ENCODE measurements at regions not wholly inside any gene's neighbourhood (a gene's known extent, or its start where the extent isn't known, plus 50 kb on each side); places are given as distances from the start of the nearest gene placed in this dataset.

- DNase-seq (ENCODE audit: low read depth): no peak
- TF ChIP-seq CTCF (IDR thresholded peaks at IDR 0.05; ENCODE audit: low read depth, low read length) (no peak), MAX (IDR thresholded peaks at IDR 0.05; ENCODE audit: low read depth, low read length) (no peak), MYC (IDR thresholded peaks at IDR 0.05; ENCODE audit: low read depth, low read length) (no peak), POLR2A (IDR thresholded peaks at IDR 0.05; ENCODE audit: extremely low read depth, insufficient read length) (no peak)
- no peak overlapping the region for H3K4me3 ChIP-seq (ENCODE audit: low read depth, low read length)
These were observed 393.5 kb downstream of the DIRAS2 start for GRCh38 chr9:90249094-90249493.

GRCh38 chr9:90251316-90251715, 391.3 kb downstream of the DIRAS2 start:
- H3K4me3 ChIP-seq (ENCODE audit: low read depth, low read length): no peak overlapping the region
- no peak for DNase-seq (ENCODE audit: low read depth)
- TF ChIP-seq MAX (IDR thresholded peaks at IDR 0.05; ENCODE audit: low read depth, low read length) (no peak), POLR2A (IDR thresholded peaks at IDR 0.05; ENCODE audit: extremely low read depth, insufficient read length) (no peak), MYC (IDR thresholded peaks at IDR 0.05; ENCODE audit: low read depth, low read length) (no peak), CTCF (IDR thresholded peaks at IDR 0.05; ENCODE audit: low read depth, low read length) (no peak)

- no peak for TF ChIP-seq MYC (IDR thresholded peaks at IDR 0.05; ENCODE audit: low read depth, low read length)
- TF ChIP-seq MAX (IDR thresholded peaks at IDR 0.05; ENCODE audit: low read depth, low read length): no peak
- no peak for TF ChIP-seq CTCF (IDR thresholded peaks at IDR 0.05; ENCODE audit: low read depth, low read length)
- no peak for TF ChIP-seq POLR2A (IDR thresholded peaks at IDR 0.05; ENCODE audit: extremely low read depth, insufficient read length)
- no peak for DNase-seq (ENCODE audit: low read depth)
- H3K4me3 ChIP-seq (ENCODE audit: low read depth, low read length): no peak overlapping the region
These were observed 386.3 kb downstream of the DIRAS2 start for GRCh38 chr9:90256345-90256744.

- no peak for DNase-seq (ENCODE audit: low read depth)
- no peak for TF ChIP-seq MAX (IDR thresholded peaks at IDR 0.05; ENCODE audit: low read depth, low read length)
- no peak for TF ChIP-seq POLR2A (IDR thresholded peaks at IDR 0.05; ENCODE audit: extremely low read depth, insufficient read length)
- TF ChIP-seq CTCF (IDR thresholded peaks at IDR 0.05; ENCODE audit: low read depth, low read length): no peak
- no peak for TF ChIP-seq MYC (IDR thresholded peaks at IDR 0.05; ENCODE audit: low read depth, low read length)
- H3K4me3 ChIP-seq (ENCODE audit: low read depth, low read length): no peak overlapping the region
These were observed 383.0 kb downstream of the DIRAS2 start for GRCh38 chr9:90259311-90260246.

- TF ChIP-seq POLR2A (IDR thresholded peaks at IDR 0.05; ENCODE audit: extremely low read depth, insufficient read length): no peak
- TF ChIP-seq CTCF (IDR thresholded peaks at IDR 0.05; ENCODE audit: low read depth, low read length): no peak
- no peak for TF ChIP-seq MYC (IDR thresholded peaks at IDR 0.05; ENCODE audit: low read depth, low read length)
- H3K4me3 ChIP-seq (ENCODE audit: low read depth, low read length): no peak overlapping the region
- DNase-seq (ENCODE audit: low read depth): no peak
These were observed 380.9 kb downstream of the DIRAS2 start for GRCh38 chr9:90261698-90262097.
